Thyroid gland (tissue), 4 donors: ENCODE measurements at regions not wholly inside any gene's neighbourhood (a gene's known extent, or its start where the extent isn't known, plus 50 kb on each side); places are given as distances from the start of the nearest gene placed in this dataset.
"Not testable (repeated sequence)": the region's sequence is repeated elsewhere in the genome, so short reads cannot be mapped to it uniquely, and the experiment has no call there.

Experiments
- DNase-seq, 2 donors: peaks; one replicate each; pipeline ENCODE4 v3.0.0-alpha.2; 2019
- H3K27ac ChIP-seq, 3 donors: fragments of 200-600 bp; sonication (generic); 1 replicate in 2 of 3; 2 replicates in 1 of 3; pipeline ENCODE4 v1.5.1; 2016 to 2019; ENCODE audit warnings: mild to moderate bottlenecking in 1 of 3, moderate library complexity in 1 of 3
- H3K27me3 ChIP-seq: fragments of 200-600 bp; sonication (generic); one replicate; pipeline ENCODE4 v1.5.1; 2019
- H3K36me3 ChIP-seq, 2 donors: fragments of 200-600 bp; sonication (generic); one replicate each; pipeline ENCODE4 v1.5.1; 2016 to 2019
- H3K4me1 ChIP-seq, 2 donors: fragments of 200-600 bp; sonication (generic); one replicate each; pipeline ENCODE4 v1.5.1; 2017 to 2019
- H3K4me3 ChIP-seq, 3 donors: fragments of 200-600 bp; sonication (generic); replicated peaks in 1 of 3; 1 replicate in 2 of 3; 2 replicates in 1 of 3; pipeline ENCODE4 v1.5.1; 2016; ENCODE audit warnings: mild to moderate bottlenecking in 1 of 3
- H3K9me3 ChIP-seq: fragments of 200-600 bp; sonication (generic); one replicate; pipeline ENCODE4 v1.5.1; 2017
- CTCF ChIP-seq, 6 experiments: fragments of 200-600 bp in 3 of 6; fragments of 450-650 bp in 3 of 6; sonication (generic) in 3 of 6; IDR thresholded peaks; one replicate each; pipeline ENCODE4 v1.5.1; 2016 to 2019; ENCODE audit warnings: antibody characterized with exemption in 6 of 6, mild to moderate bottlenecking in 2 of 6, inconsistent platforms in 1 of 6, moderate library complexity in 1 of 6
- POLR2A ChIP-seq, 2 donors: fragments of 450-650 bp; IDR thresholded peaks; one replicate each; pipeline ENCODE4 v1.6.1; 2017; ENCODE audit warnings: antibody characterized with exemption in 2 of 2, mild to moderate bottlenecking in 2 of 2, moderate library complexity in 1 of 2
- WGBS, 2 donors: methylation state at CpG; one replicate each; pipeline ENCODE4 v1.1.5; 2017; 5-methylcytosine and 5-hydroxymethylcytosine counted together
- intact Hi-C: fragments of 100-400 bp; cut with DNase I; formaldehyde crosslinking; loops from one replicate; pipeline ENCODE4 v1.15.1; 2023

- H3K9me3 ChIP-seq = no peaks in the 10 kb centered on the region
- peak; percentile 17 to 18 for DNase-seq
- peak overlapping the region; percentile 23 to 66 (median 26) for H3K4me3 ChIP-seq
- TF ChIP-seq POLR2A (IDR thresholded peaks at IDR 0.05) (no peak), CTCF (IDR thresholded peaks at IDR 0.05) (no peak)
- intact Hi-C loops = no loop called here
- WGBS, 2 donors = 23 to 51% methylated on average over 12 to 20 of the region's 32 CpGs
- no peaks in the 10 kb centered on the region for H3K27me3 ChIP-seq
- peak overlapping the region; percentile 74 to 87 (median 82) for H3K27ac ChIP-seq
- peaks cover 0 to 1% of the 10 kb centered on the region in 2 donors for H3K36me3 ChIP-seq
- peaks cover 3 to 5% of the 10 kb centered on the region in 2 donors for H3K4me1 ChIP-seq
These were observed 70.2 kb upstream of the LPCAT1 start for GRCh38 chr5:1593903-1594356.

GRCh38 chr5:1588071-1588694 lies 64.4 kb upstream of the LPCAT1 start:
- intact Hi-C loops, H3K4me3 ChIP-seq, H3K9me3 ChIP-seq, H3K27me3 ChIP-seq, H3K4me1 ChIP-seq, H3K27ac ChIP-seq, DNase-seq: not testable (repeated sequence)
- 95 to 97% methylated on average over 17 of the region's 17 CpGs for whole genome bisulfite sequencing, 2 donors
- H3K36me3 ChIP-seq = peaks cover 0 to 11% of the 10 kb centered on the region in 2 donors

- H3K4me3 ChIP-seq, H3K4me1 ChIP-seq, DNase-seq, H3K27ac ChIP-seq, H3K9me3 ChIP-seq, H3K27me3 ChIP-seq, intact Hi-C loops: not testable (repeated sequence)
- H3K36me3 ChIP-seq = peaks cover 0 to 16% of the 10 kb centered on the region in 2 donors
- 89% methylated on average over 15 of the region's 15 CpGs for WGBS, 2 donors
These were observed 59.5 kb upstream of the LPCAT1 start for GRCh38 chr5:1583081-1583875.

- H3K4me1 ChIP-seq, intact Hi-C loops: not testable (repeated sequence)
These were observed 55.6 kb upstream of the LPCAT1 start for GRCh38 chr5:1579389-1579788.

GRCh38 chr5:1576851-1577250 lies 53.1 kb upstream of the LPCAT1 start:
- 87 to 89% methylated on average over 7 of the region's 7 CpGs for WGBS, 2 donors
- H3K27ac ChIP-seq, H3K27me3 ChIP-seq, H3K9me3 ChIP-seq, H3K4me1 ChIP-seq, intact Hi-C loops, H3K4me3 ChIP-seq, DNase-seq: not testable (repeated sequence)
- peaks cover 0 to 20% of the 10 kb centered on the region in 2 donors for H3K36me3 ChIP-seq

More at GRCh38 chr5:1579389-1579788, 55.6 kb upstream of the LPCAT1 start:
- H3K4me3 ChIP-seq, DNase-seq, H3K27me3 ChIP-seq, H3K9me3 ChIP-seq, H3K27ac ChIP-seq: not testable (repeated sequence)
- 97 to 98% methylated on average over 5 of the region's 5 CpGs for WGBS, 2 donors
- peaks cover 0 to 18% of the 10 kb centered on the region in 2 donors for H3K36me3 ChIP-seq

GRCh38 chr5:1575991-1576714 lies 52.4 kb upstream of the LPCAT1 start:
- WGBS, 2 donors = 95 to 96% methylated on average over 22 to 23 of the region's 25 CpGs
- DNase-seq, H3K4me1 ChIP-seq, H3K27me3 ChIP-seq, H3K9me3 ChIP-seq, H3K4me3 ChIP-seq, H3K27ac ChIP-seq, intact Hi-C loops: not testable (repeated sequence)
- peaks cover 0 to 20% of the 10 kb centered on the region in 2 donors for H3K36me3 ChIP-seq

GRCh38 chr5:1575491-1575890 lies 51.7 kb upstream of the LPCAT1 start:
- peaks cover 0 to 20% of the 10 kb centered on the region in 2 donors for H3K36me3 ChIP-seq
- H3K4me3 ChIP-seq, H3K9me3 ChIP-seq, intact Hi-C loops, H3K27me3 ChIP-seq, H3K4me1 ChIP-seq, DNase-seq, H3K27ac ChIP-seq: not testable (repeated sequence)
- 74 to 87% methylated on average over 5 of the region's 5 CpGs for WGBS, 2 donors

GRCh38 chr5:1574023-1574318 lies 50.2 kb upstream of the LPCAT1 start:
- H3K27me3 ChIP-seq, DNase-seq, intact Hi-C loops, H3K4me1 ChIP-seq, H3K27ac ChIP-seq, H3K9me3 ChIP-seq, H3K4me3 ChIP-seq: not testable (repeated sequence)
- H3K36me3 ChIP-seq = peaks cover 0 to 13% of the 10 kb centered on the region in 2 donors
- WGBS, 2 donors = 67 to 92% methylated on average over 3 to 7 of the region's 9 CpGs

GRCh38 chr5:1573217-1574022 lies 49.7 kb upstream of the LPCAT1 start:
- H3K27me3 ChIP-seq, H3K4me3 ChIP-seq, H3K27ac ChIP-seq, H3K4me1 ChIP-seq, DNase-seq, intact Hi-C loops, H3K9me3 ChIP-seq: not testable (repeated sequence)
- H3K36me3 ChIP-seq = peaks cover 0 to 10% of the 10 kb centered on the region in 2 donors
- WGBS, 2 donors = 91 to 95% methylated on average over 15 of the region's 15 CpGs
